Transverse colon (tissue), 4 donors: ENCODE measurements at regions not wholly inside any gene's neighbourhood (a gene's known extent, or its start where the extent isn't known, plus 50 kb on each side); places are given as distances from the start of the nearest gene placed in this dataset.
"Not testable (repeated sequence)": the region's sequence is repeated elsewhere in the genome, so short reads cannot be mapped to it uniquely, and the experiment has no call there.

Source experiments
- DNase-seq: peaks from one replicate; pipeline ENCODE4 v3.0.0-alpha.2; 2019
- H3K27ac ChIP-seq, 4 donors: fragments of 200-600 bp; sonication (generic); 2 replicates each; pipeline ENCODE4 v1.5.1; 2016 to 2018; ENCODE audit warnings: inconsistent platforms in 4 of 4
- H3K27me3 ChIP-seq: fragments of 200-600 bp; sonication (generic); 2 replicates; pipeline ENCODE4 v1.5.1; 2017; ENCODE audit warnings: inconsistent platforms
- H3K36me3 ChIP-seq, 4 donors: fragments of 200-600 bp; sonication (generic); 2 replicates each; pipeline ENCODE4 v1.5.1; 2017 to 2019; ENCODE audit warnings: inconsistent platforms in 4 of 4
- H3K4me1 ChIP-seq, 4 donors: fragments of 200-600 bp; sonication (generic); 2 replicates each; pipeline ENCODE4 v1.5.1; 2017 to 2020; ENCODE audit warnings: inconsistent platforms in 4 of 4
- H3K4me3 ChIP-seq, 4 donors: fragments of 200-600 bp; sonication (generic); 1 replicate in 1 of 4; 2 replicates in 3 of 4; pipeline versions ENCODE4 v1.5.1 to v1.6.1; 2017 to 2019; ENCODE audit warnings: inconsistent platforms in 4 of 4
- H3K9me3 ChIP-seq, 2 donors: fragments of 200-600 bp; sonication (generic); 2 replicates each; pipeline ENCODE4 v1.5.1; 2017 to 2019; ENCODE audit warnings: inconsistent platforms in 2 of 2
- CTCF ChIP-seq, 5 experiments: fragments of 200-600 bp in 3 of 5; fragments of 450-650 bp in 2 of 5; sonication (generic) in 3 of 5; IDR thresholded peaks; 1 replicate in 2 of 5; 2 replicates in 3 of 5; pipeline ENCODE4 v1.5.1; 2016 to 2017; ENCODE audit warnings: antibody characterized with exemption in 5 of 5, inconsistent platforms in 3 of 5, mild to moderate bottlenecking in 2 of 5, moderate library complexity in 1 of 5
- EP300 ChIP-seq: sonication (generic); formaldehyde crosslinking; IDR thresholded peaks from one replicate; pipeline ENCODE4 v1.6.1; 2017; ENCODE audit warnings: antibody characterized with exemption, low read depth
- POLR2A ChIP-seq: fragments of 450-650 bp; IDR thresholded peaks from one replicate; pipeline ENCODE4 v1.6.1; 2016; ENCODE audit warnings: antibody characterized with exemption, mild to moderate bottlenecking, moderate library complexity
- POLR2AphosphoS5 ChIP-seq, 3 donors: sonication (generic); formaldehyde crosslinking; IDR thresholded peaks; one replicate each; pipeline ENCODE4 v1.6.1; 2016; ENCODE audit warnings: antibody characterized with exemption in 3 of 3
- WGBS, 2 donors: methylation state at CpG; one replicate each; pipeline ENCODE4 v1.1.5; 2018; ENCODE audit warnings: low coverage in 1 of 2; 5-methylcytosine and 5-hydroxymethylcytosine counted together
- in situ Hi-C, 4 donors: fragments of 200-750 bp; cut with MboI; loops; one replicate each; pipeline versions ENCODE4 v1.15.0 to v1.15.1; 2017; ENCODE audit warnings: low sequenced_read_pairs in 3 of 4, low pct_ligation_motif_present in 1 of 4, low pct_unique_long_range_greater_than_20kb in 1 of 4
- intact Hi-C: fragments of 100-400 bp; cut with DNase I; formaldehyde crosslinking; loops from one replicate; pipeline ENCODE4 v1.15.1; 2023; ENCODE audit warnings: low total_unique reads

GRCh38 chr14:41449066-41449465 is 157.6 kb upstream of the LRFN5 start:
- intact Hi-C loops (no loop called here), in situ Hi-C loops (no loop called here)
- Histone ChIP-seq H3K27ac (no peak overlapping the region), H3K4me1 (no peaks in the 10 kb centered on the region), H3K27me3 (no peaks in the 10 kb centered on the region), H3K9me3 (no peaks in the 10 kb centered on the region), H3K36me3 (no peaks in the 10 kb centered on the region), H3K4me3 (no peak overlapping the region)
- 46 to 80% methylated on average over 2 to 3 of the region's 3 CpGs for WGBS, 2 donors
- DNase-seq = no peak
- TF ChIP-seq POLR2AphosphoS5 (IDR thresholded peaks at IDR 0.05) = no peak
- TF ChIP-seq EP300 = no peak
- TF ChIP-seq POLR2A = no peak
- TF ChIP-seq CTCF (IDR thresholded peaks at IDR 0.05) = no peak

DNA sequence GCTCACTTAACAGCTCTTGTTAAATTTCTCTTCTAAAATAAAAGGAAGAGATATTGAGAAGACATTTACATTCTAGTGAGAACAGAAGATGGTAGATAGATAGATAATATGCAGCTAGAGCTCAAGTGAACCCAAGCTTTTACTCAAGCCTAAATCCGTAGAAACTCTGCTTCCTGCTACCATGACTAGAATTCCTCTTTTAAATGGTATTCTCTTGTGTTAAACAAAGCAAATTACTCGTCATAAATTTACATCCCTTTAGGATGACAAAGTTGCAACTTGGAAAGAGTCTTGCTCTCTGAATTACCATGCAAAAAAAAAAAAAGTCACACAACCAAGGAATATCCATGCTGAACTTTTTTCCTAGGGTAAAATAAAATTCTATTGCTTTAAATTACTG is 160.7 kb upstream of the LRFN5 start:
- no peaks in the 10 kb centered on the region for H3K27me3 ChIP-seq
- WGBS, 2 donors = 31 to 37% methylated on average over 2 of the region's 2 CpGs
- no peak for DNase-seq
- in situ Hi-C loops = no loop called here
- H3K9me3 ChIP-seq = no peaks in the 10 kb centered on the region
- TF ChIP-seq POLR2AphosphoS5 (IDR thresholded peaks at IDR 0.05) (no peak), EP300 (no peak), POLR2A (no peak), CTCF (IDR thresholded peaks at IDR 0.05) (no peak)
- intact Hi-C loops = no loop called here
- no peaks in the 10 kb centered on the region for H3K36me3 ChIP-seq
- no peak overlapping the region for H3K4me3 ChIP-seq
- no peak overlapping the region for H3K27ac ChIP-seq
- no peaks in the 10 kb centered on the region for H3K4me1 ChIP-seq

GRCh38 chr14:41423503-41423902 is 183.2 kb upstream of the LRFN5 start:
- Histone ChIP-seq H3K36me3 (no peaks in the 10 kb centered on the region), H3K4me1 (no peaks in the 10 kb centered on the region), H3K4me3 (no peak overlapping the region), H3K27ac (no peak overlapping the region), H3K9me3 (peaks cover 0 to 4% of the 10 kb centered on the region in 2 donors), H3K27me3 (no peaks in the 10 kb centered on the region)
- no peak for DNase-seq
- WGBS, 2 donors = 77 to 84% methylated on average over 3 of the region's 3 CpGs
- TF ChIP-seq CTCF (IDR thresholded peaks at IDR 0.05) (no peak), POLR2AphosphoS5 (IDR thresholded peaks at IDR 0.05) (no peak), EP300 (no peak), POLR2A (no peak)
- in situ Hi-C loops (no loop called here), intact Hi-C loops (no loop called here)

- H3K9me3 ChIP-seq, H3K4me3 ChIP-seq, in situ Hi-C loops, DNase-seq, H3K27ac ChIP-seq, H3K36me3 ChIP-seq, H3K27me3 ChIP-seq, H3K4me1 ChIP-seq, intact Hi-C loops: not testable (repeated sequence)
- WGBS, 2 donors = 94 to 95% methylated on average over 6 of the region's 6 CpGs
Measured at GRCh38 chr14:41421308-41421707, 185.4 kb upstream of the LRFN5 start.

- H3K27me3 ChIP-seq = no peaks in the 10 kb centered on the region
- H3K4me1 ChIP-seq = no peaks in the 10 kb centered on the region
- TF ChIP-seq CTCF (IDR thresholded peaks at IDR 0.05) (no peak), EP300 (no peak), POLR2A (no peak), POLR2AphosphoS5 (IDR thresholded peaks at IDR 0.05) (no peak)
- intact Hi-C loops = no loop called here
- in situ Hi-C loops = no loop called here
- DNase-seq = no peak
- no peak overlapping the region for H3K4me3 ChIP-seq
- H3K36me3 ChIP-seq = no peaks in the 10 kb centered on the region
- H3K9me3 ChIP-seq = peaks cover 0 to 4% of the 10 kb centered on the region in 2 donors
- H3K27ac ChIP-seq = no peak overlapping the region
- WGBS, 2 donors = 86 to 91% methylated on average over 1 to 4 of the region's 4 CpGs
Measured at GRCh38 chr14:41419709-41420108, 187.0 kb upstream of the LRFN5 start.
